Activated CD8-positive, alpha-beta memory T cell treated with anti-CD3 and anti-CD28 coated beads for 24 hours (primary cell): ENCODE measurements at regions not wholly inside any gene's neighbourhood (a gene's known extent, or its start where the extent isn't known, plus 50 kb on each side); places are given as distances from the start of the nearest gene placed in this dataset.
"Not testable (repeated sequence)": the region's sequence is repeated elsewhere in the genome, so short reads cannot be mapped to it uniquely, and the experiment has no call there.

ENCODE experiments used
- DNase-seq: peaks from one replicate; pipeline ENCODE4 v3.0.0-alpha.2; 2020

GRCh38 chr17:6254036-6254435 lies 180.9 kb downstream of the AIPL1 start:
- no peak for DNase-seq

- not testable (repeated sequence) for DNase-seq
These were observed 181.5 kb downstream of the WSCD1 start for GRCh38 chr17:6251640-6252039.

GRCh38 chr17:6249732-6250131 lies 179.6 kb downstream of the WSCD1 start:
- no peak for DNase-seq

- no peak for DNase-seq
These were observed 177.9 kb downstream of the WSCD1 start for GRCh38 chr17:6248061-6248460.

- DNase-seq = no peak
These were observed 175.4 kb downstream of the WSCD1 start for GRCh38 chr17:6245301-6246177.

GRCh38 chr17:6244796-6245195 lies 174.6 kb downstream of the WSCD1 start:
- DNase-seq = no peak

GRCh38 chr17:6244253-6244652 lies 174.1 kb downstream of the WSCD1 start:
- DNase-seq = no peak

- no peak for DNase-seq
These were observed 173.0 kb downstream of the WSCD1 start for GRCh38 chr17:6243186-6243585.

- no peak for DNase-seq
These were observed 171.8 kb downstream of the WSCD1 start for GRCh38 chr17:6241996-6242395.

GRCh38 chr17:6241381-6241780 lies 171.2 kb downstream of the WSCD1 start:
- no peak for DNase-seq

- no peak for DNase-seq
These were observed 170.4 kb downstream of the WSCD1 start for GRCh38 chr17:6240601-6241000.

GRCh38 chr17:6240001-6240400 lies 169.8 kb downstream of the WSCD1 start:
- no peak for DNase-seq

- no peak for DNase-seq
These were observed 169.1 kb downstream of the WSCD1 start for GRCh38 chr17:6239241-6239798.

GRCh38 chr17:6233856-6234255 lies 163.7 kb downstream of the WSCD1 start:
- DNase-seq = peak; percentile 24

- peak; percentile 44 for DNase-seq
These were observed 163.2 kb downstream of the WSCD1 start for GRCh38 chr17:6233339-6233738.

- no peak for DNase-seq
These were observed 162.5 kb downstream of the WSCD1 start for GRCh38 chr17:6232732-6233101.

GRCh38 chr17:6231886-6232731 lies 161.9 kb downstream of the WSCD1 start:
- DNase-seq = peak; percentile 33

- peak; percentile 35 for DNase-seq
These were observed 161.3 kb downstream of the WSCD1 start for GRCh38 chr17:6231465-6231864.

- DNase-seq = no peak
These were observed 148.2 kb downstream of the WSCD1 start for GRCh38 chr17:6218333-6218732.

GRCh38 chr17:6215071-6216035 lies 145.2 kb downstream of the WSCD1 start:
- no peak for DNase-seq

GRCh38 chr17:6213859-6214258 lies 143.7 kb downstream of the WSCD1 start:
- DNase-seq = no peak

GRCh38 chr17:6212766-6213165 lies 142.6 kb downstream of the WSCD1 start:
- no peak for DNase-seq
